Retinal pigment epithelial cell (primary cell): ENCODE measurements at regions not wholly inside any gene's neighbourhood (a gene's known extent, or its start where the extent isn't known, plus 50 kb on each side); places are given as distances from the start of the nearest gene placed in this dataset.

Source experiments
- DNase-seq: peaks from one replicate; pipeline ENCODE4 v3.0.0-alpha.2; 2010; ENCODE audit warnings: low read depth
- H3K4me3 ChIP-seq: 2 replicates; pipeline ENCODE4 v1.5.1; 2011; ENCODE audit warnings: mild to moderate bottlenecking, low read length, control low read depth, moderate library complexity
- TF ChIP-seq, protein P1 (sequence below): conservative IDR thresholded peaks from 2 replicates; pipeline ENCODE4 v1.5.1; 2011; ENCODE audit warnings: low read depth, low read length, control low read depth, inconsistent platforms

- TF ChIP-seq, protein P1, sequence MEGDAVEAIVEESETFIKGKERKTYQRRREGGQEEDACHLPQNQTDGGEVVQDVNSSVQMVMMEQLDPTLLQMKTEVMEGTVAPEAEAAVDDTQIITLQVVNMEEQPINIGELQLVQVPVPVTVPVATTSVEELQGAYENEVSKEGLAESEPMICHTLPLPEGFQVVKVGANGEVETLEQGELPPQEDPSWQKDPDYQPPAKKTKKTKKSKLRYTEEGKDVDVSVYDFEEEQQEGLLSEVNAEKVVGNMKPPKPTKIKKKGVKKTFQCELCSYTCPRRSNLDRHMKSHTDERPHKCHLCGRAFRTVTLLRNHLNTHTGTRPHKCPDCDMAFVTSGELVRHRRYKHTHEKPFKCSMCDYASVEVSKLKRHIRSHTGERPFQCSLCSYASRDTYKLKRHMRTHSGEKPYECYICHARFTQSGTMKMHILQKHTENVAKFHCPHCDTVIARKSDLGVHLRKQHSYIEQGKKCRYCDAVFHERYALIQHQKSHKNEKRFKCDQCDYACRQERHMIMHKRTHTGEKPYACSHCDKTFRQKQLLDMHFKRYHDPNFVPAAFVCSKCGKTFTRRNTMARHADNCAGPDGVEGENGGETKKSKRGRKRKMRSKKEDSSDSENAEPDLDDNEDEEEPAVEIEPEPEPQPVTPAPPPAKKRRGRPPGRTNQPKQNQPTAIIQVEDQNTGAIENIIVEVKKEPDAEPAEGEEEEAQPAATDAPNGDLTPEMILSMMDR, result no peak
- DNase-seq, result no peak
- no peak overlapping the region for H3K4me3 ChIP-seq
Observed at GRCh38 chrX:118197730-118198129, 81.1 kb upstream of the KLHL13 start.

- no peak for DNase-seq
- no peak overlapping the region for H3K4me3 ChIP-seq
- TF ChIP-seq, protein P1, result no peak
Observed at GRCh38 chrX:118198577-118198976, 82.0 kb upstream of the KLHL13 start.

DNA sequence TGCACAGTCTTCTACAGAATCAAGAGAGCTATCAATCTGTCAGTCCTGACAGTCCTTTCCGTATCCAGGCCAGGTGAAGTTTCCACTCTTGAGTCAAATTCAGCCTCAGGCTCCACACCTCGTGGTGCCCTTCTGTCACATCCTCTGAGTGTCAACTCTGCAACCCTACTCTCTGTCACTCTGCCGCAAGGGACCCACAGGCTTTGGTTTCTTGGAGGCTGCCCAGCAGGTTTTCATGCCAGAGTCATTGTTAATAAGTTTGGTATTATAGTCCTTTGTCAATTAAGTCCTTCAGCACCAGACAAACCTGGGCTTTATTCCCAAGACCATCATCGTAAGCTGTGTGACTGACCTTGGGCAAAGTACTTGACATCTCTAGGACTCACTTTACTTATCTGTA lies 83.4 kb upstream of the KLHL13 start:
- TF ChIP-seq, protein P1, result no peak
- no peak overlapping the region for H3K4me3 ChIP-seq
- DNase-seq, result no peak

- TF ChIP-seq, protein P1, result no peak
- DNase-seq, result no peak
- no peak overlapping the region for H3K4me3 ChIP-seq
Observed at GRCh38 chrX:118205421-118206395, 89.1 kb upstream of the KLHL13 start.

- no peak overlapping the region for H3K4me3 ChIP-seq
- no peak for DNase-seq
- TF ChIP-seq, protein P1, result no peak
Observed at GRCh38 chrX:118207831-118208453, 91.3 kb upstream of the KLHL13 start.

- no peak overlapping the region for H3K4me3 ChIP-seq
- no peak for DNase-seq
- TF ChIP-seq, protein P1, result no peak
Observed at GRCh38 chrX:118208481-118208880, 91.9 kb upstream of the KLHL13 start.
